ENCODE measurements at regions not wholly inside any gene's neighbourhood (a gene's known extent, or its start where the extent isn't known, plus 50 kb on each side); places are given as distances from the start of the nearest gene placed in this dataset.

GRCh38 chr18:35889677-35890076 lies 82.8 kb upstream of the RMP24 start:
- no peak for TF ChIP-seq ZNF70 (CRISPR knock-in tag; IDR thresholded peaks at IDR 0.05)
- TF ChIP-seq, protein P1, sequence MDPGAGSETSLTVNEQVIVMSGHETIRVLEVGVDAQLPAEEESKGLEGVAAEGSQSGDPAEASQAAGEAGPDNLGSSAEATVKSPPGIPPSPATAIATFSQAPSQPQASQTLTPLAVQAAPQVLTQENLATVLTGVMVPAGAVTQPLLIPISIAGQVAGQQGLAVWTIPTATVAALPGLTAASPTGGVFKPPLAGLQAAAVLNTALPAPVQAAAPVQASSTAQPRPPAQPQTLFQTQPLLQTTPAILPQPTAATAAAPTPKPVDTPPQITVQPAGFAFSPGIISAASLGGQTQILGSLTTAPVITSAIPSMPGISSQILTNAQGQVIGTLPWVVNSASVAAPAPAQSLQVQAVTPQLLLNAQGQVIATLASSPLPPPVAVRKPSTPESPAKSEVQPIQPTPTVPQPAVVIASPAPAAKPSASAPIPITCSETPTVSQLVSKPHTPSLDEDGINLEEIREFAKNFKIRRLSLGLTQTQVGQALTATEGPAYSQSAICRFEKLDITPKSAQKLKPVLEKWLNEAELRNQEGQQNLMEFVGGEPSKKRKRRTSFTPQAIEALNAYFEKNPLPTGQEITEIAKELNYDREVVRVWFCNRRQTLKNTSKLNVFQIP (CRISPR knock-in tag; IDR thresholded peaks at IDR 0.05; ENCODE audit: borderline replicate concordance, low read depth), result no peak
- TF ChIP-seq RARB (CRISPR knock-in tag; IDR thresholded peaks at IDR 0.05), result no peak
- TF ChIP-seq OSR1 (CRISPR knock-in tag; IDR thresholded peaks at IDR 0.05), result no peak
- TF ChIP-seq, protein P2, sequence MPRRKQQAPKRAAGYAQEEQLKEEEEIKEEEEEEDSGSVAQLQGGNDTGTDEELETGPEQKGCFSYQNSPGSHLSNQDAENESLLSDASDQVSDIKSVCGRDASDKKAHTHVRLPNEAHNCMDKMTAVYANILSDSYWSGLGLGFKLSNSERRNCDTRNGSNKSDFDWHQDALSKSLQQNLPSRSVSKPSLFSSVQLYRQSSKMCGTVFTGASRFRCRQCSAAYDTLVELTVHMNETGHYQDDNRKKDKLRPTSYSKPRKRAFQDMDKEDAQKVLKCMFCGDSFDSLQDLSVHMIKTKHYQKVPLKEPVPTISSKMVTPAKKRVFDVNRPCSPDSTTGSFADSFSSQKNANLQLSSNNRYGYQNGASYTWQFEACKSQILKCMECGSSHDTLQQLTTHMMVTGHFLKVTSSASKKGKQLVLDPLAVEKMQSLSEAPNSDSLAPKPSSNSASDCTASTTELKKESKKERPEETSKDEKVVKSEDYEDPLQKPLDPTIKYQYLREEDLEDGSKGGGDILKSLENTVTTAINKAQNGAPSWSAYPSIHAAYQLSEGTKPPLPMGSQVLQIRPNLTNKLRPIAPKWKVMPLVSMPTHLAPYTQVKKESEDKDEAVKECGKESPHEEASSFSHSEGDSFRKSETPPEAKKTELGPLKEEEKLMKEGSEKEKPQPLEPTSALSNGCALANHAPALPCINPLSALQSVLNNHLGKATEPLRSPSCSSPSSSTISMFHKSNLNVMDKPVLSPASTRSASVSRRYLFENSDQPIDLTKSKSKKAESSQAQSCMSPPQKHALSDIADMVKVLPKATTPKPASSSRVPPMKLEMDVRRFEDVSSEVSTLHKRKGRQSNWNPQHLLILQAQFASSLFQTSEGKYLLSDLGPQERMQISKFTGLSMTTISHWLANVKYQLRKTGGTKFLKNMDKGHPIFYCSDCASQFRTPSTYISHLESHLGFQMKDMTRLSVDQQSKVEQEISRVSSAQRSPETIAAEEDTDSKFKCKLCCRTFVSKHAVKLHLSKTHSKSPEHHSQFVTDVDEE (CRISPR knock-in tag; IDR thresholded peaks at IDR 0.05), result no peak
- TF ChIP-seq, protein P3, sequence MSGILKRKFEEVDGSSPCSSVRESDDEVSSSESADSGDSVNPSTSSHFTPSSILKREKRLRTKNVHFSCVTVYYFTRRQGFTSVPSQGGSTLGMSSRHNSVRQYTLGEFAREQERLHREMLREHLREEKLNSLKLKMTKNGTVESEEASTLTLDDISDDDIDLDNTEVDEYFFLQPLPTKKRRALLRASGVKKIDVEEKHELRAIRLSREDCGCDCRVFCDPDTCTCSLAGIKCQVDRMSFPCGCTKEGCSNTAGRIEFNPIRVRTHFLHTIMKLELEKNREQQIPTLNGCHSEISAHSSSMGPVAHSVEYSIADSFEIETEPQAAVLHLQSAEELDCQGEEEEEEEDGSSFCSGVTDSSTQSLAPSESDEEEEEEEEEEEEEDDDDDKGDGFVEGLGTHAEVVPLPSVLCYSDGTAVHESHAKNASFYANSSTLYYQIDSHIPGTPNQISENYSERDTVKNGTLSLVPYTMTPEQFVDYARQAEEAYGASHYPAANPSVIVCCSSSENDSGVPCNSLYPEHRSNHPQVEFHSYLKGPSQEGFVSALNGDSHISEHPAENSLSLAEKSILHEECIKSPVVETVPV (CRISPR knock-in tag; IDR thresholded peaks at IDR 0.05), result no peak
- TF ChIP-seq PPARA (CRISPR knock-in tag; IDR thresholded peaks at IDR 0.05; ENCODE audit: borderline replicate concordance), result no peak
- TF ChIP-seq GLIS3 (CRISPR knock-in tag; IDR thresholded peaks at IDR 0.05), result no peak
- no peak for TF ChIP-seq ESRRG (CRISPR knock-in tag; IDR thresholded peaks at IDR 0.05)
- TF ChIP-seq ZNF565 (CRISPR knock-in tag; conservative IDR thresholded peaks at IDR 0.05; ENCODE audit: low read depth), result no peak
- no peak for TF ChIP-seq ZFP30 (CRISPR knock-in tag; IDR thresholded peaks at IDR 0.05)
- no peak for TF ChIP-seq ZNF8 (CRISPR knock-in tag; IDR thresholded peaks at IDR 0.05)
- ATAC-seq, result no peak

- TF ChIP-seq, protein P2 (CRISPR knock-in tag; IDR thresholded peaks at IDR 0.05), result no peak
- TF ChIP-seq, protein P3 (CRISPR knock-in tag; IDR thresholded peaks at IDR 0.05), result no peak
- TF ChIP-seq, protein P4, sequence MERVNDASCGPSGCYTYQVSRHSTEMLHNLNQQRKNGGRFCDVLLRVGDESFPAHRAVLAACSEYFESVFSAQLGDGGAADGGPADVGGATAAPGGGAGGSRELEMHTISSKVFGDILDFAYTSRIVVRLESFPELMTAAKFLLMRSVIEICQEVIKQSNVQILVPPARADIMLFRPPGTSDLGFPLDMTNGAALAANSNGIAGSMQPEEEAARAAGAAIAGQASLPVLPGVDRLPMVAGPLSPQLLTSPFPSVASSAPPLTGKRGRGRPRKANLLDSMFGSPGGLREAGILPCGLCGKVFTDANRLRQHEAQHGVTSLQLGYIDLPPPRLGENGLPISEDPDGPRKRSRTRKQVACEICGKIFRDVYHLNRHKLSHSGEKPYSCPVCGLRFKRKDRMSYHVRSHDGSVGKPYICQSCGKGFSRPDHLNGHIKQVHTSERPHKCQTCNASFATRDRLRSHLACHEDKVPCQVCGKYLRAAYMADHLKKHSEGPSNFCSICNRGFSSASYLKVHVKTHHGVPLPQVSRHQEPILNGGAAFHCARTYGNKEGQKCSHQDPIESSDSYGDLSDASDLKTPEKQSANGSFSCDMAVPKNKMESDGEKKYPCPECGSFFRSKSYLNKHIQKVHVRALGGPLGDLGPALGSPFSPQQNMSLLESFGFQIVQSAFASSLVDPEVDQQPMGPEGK (CRISPR knock-in tag; IDR thresholded peaks at IDR 0.05; ENCODE audit: borderline replicate concordance), result no peak
- no peak for TF ChIP-seq SNAI2 (CRISPR knock-in tag; IDR thresholded peaks at IDR 0.05)
- TF ChIP-seq TCF4 (CRISPR knock-in tag; IDR thresholded peaks at IDR 0.05; ENCODE audit: borderline replicate concordance), result no peak
- TF ChIP-seq, protein P1 (CRISPR knock-in tag; IDR thresholded peaks at IDR 0.05; ENCODE audit: borderline replicate concordance, low read depth), result no peak
- TF ChIP-seq BACH2 (CRISPR knock-in tag; IDR thresholded peaks at IDR 0.05; ENCODE audit: borderline replicate concordance), result no peak
- TF ChIP-seq ESRRG (CRISPR knock-in tag; IDR thresholded peaks at IDR 0.05), result no peak
- no peak for TF ChIP-seq ISL1 (CRISPR knock-in tag; IDR thresholded peaks at IDR 0.05)
- no peak for TF ChIP-seq PPARA (CRISPR knock-in tag; IDR thresholded peaks at IDR 0.05; ENCODE audit: borderline replicate concordance)
- TF ChIP-seq ZNF70 (CRISPR knock-in tag; IDR thresholded peaks at IDR 0.05), result no peak
- no peak for ATAC-seq
Measured at GRCh38 chr18:35890323-35890722, 82.2 kb upstream of the RMP24 start.

Data from SK-N-SH treated with all-trans-retinoic acid at 6 μM for 48 hours (cell line).